HT1080 (cell line): ENCODE measurements at regions not wholly inside any gene's neighbourhood (a gene's known extent, or its start where the extent isn't known, plus 50 kb on each side); places are given as distances from the start of the nearest gene placed in this dataset.
A peak's percentile ranks its signal among the peaks of the same experiment; 100 is the strongest.
"Not testable (repeated sequence)": the region's sequence is repeated elsewhere in the genome, so short reads cannot be mapped to it uniquely, and the experiment has no call there.

ENCODE experiments used
- DNase-seq: peaks from one replicate; pipeline ENCODE4 v3.0.0-alpha.2; 2015; ENCODE audit warnings: low read depth

DNA sequence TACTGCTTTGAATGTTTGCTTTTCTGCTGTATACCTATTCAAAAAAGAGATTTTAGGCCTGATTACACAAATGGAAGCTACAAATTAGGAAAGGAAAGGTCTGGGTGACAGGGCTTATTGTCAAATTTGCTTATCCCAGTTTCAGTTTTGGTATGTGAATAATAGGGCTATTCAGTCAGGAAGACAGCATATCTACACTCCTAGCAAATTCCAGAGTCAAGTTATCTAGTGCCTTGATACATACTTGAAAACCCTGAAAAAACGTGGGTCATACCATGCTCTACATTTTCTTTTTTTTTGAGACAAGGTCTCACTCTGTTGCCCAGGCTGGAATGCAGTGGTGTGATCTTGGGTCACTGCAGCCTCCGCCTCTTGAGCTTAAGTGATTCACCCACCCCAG, 59.2 kb upstream of the CCDC180 start:
- DNase-seq: peak; percentile 3

DNA sequence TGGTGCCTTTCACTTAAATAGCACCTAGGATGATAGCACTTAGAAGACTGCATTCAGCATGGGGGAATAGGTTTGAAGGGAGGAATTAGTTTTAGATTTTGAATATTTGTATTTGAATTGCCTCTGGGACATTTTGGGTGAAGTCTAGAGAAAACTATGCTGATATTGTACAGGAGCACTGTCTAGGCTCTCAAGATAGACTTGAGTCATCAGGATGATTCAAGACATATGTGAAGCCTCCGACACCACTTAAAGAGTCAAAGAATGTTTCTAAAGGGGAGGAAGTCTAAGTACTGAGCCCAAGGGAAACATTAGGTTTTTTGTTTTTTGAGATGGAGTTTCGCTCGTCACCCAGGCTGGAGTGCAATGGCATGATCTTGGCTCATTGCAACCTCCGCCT, 63.9 kb upstream of the CCDC180 start:
- DNase-seq: no peak

DNA sequence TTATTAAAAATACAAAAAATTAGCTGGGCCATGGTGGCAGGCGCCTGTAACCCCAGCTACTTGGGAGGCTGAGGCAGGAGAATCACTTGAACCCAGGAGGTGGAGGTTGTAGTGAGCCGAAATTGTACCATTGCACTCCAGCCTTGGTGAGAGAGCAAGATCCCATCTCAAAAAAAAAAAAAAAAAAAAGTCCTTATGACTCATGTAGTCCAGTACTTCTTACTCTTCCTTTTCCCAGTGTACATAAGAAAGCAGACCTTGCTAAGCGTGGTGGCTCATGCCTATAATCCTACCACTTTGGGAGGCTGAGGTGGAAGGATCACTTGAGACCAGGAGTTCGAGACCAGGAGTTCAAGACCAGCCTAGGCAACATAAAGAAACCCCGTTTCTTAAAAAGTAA, 66.0 kb upstream of the CCDC180 start:
- peak; percentile 56 for DNase-seq

DNA sequence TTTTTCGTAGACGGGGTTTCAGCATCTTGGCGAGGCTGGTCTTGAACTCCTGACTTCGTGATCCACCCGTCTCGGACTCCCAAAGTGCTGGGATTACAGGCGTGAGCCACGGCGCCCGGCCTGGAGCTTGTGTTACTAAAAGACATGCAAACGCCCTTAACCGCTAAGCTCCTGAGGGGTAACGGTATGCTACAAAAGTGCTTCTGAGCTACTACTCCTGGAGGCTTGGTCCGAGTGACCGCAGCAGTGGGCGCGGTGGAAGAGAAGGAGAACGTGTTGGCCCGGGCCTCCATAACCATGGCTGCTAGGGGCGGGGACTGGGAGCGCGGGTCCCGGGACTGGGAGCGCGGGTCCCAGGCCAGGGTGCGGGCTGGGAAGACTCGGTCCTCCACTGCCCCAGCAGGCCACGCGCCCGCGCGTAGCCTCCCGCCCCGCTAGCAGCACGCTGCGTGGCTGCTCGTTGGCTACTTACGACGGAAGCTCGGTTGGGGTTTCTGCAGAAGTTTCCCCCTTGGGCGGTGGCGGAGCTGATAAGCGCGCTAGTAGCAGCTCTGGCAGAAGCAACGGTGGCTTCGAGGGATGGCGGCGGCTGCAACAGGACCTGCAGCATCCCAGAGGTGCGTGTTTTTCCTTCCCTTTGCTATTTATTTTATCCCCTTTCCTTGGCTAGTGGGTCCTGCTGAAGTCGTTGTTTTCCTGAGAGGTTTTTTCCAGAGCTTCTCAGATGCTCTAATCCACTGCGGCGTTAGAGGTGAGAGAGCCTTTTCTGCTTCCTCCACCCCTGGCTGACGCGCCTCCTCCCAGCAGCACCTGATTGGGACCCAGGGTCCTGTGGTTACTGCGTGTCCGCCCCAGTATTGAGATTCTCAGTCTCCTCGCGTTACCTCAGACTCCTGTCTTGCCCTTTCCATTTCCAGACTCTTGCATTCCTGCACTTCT, 69.2 kb upstream of the CCDC180 start:
- peak; percentile 87 for DNase-seq

- no peak for DNase-seq
Observed at GRCh38 chr9:97237311-97237786, 70.1 kb upstream of the CCDC180 start.

- not testable (repeated sequence) for DNase-seq
Observed at GRCh38 chr9:97233009-97233400, 74.5 kb upstream of the CCDC180 start.

- DNase-seq: not testable (repeated sequence)
Observed at GRCh38 chr9:97232060-97233008, 75.1 kb upstream of the CCDC180 start.

- not testable (repeated sequence) for DNase-seq
Observed at GRCh38 chr9:97222393-97222792, 85.1 kb upstream of the CCDC180 start.

DNA sequence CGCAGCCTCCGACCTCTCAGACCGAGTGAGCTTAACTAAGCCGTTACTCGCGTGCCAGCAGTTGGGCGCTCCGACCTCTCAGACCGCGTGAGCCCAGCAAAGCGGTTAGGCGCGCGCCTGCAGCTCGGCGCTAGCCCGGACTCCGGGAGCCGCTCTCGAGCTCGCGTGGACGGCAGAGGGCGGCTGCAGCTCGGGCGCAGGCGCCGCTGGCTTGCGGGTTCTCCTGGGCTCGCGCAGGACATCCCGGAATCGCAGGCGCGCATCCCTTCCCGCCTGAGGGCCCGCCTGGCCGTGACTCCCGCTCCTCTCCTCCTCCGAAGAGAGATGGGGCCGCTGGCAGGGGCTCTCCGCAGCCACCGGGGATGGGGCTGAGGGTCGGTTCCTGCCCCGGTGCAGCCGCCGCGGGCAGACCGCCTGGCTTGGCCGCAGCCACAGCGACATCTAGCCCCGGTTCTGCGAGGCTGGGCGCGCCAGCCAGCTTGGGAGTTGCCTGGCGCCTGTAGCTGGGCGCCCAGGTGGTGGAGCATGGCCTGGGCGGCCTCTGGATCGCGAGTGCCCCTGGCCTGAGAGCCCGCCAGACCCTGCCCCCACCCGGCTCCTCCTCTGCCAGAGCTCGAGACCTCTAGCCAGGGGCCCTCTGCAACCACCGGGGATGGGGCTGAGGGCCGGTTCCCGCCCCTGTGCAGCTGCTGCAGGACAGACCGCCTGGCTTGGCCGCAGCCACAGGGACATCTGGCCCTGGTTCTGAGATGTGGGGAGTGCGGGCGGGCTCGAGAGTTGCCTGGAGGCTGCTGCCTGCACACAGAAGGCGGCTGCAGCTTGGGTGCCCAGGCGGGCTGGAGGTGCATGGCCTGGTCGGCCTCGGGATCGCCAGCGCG, 85.7 kb upstream of the CCDC180 start:
- not testable (repeated sequence) for DNase-seq

DNA sequence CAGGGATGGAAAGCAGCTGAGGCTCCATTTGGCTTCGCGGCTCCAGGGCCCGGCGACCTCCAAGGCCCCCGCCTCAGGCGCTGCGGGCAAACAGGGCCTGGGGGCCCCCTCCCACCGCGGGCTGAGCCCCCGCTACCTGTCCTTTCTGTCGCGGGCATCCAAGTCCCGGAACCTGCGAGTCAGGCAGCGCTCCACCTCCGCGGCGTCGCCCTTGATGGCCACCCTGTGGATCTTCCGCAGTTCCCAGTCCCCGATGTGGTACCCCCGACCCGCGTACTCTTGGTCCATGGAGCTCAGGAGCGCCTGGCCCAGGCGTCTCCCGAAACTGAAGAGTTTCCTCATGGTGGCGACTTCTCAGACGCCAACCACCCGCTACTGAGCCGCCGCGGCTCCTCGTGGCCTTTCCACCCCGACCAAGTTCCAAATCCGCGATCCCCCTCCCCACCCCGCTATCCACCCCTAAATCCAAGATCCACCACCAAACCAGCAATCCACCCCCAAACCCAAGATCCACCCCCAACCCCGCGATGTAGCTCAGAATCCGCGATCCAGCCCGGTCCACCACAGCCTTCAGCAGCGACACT, 86.5 kb upstream of the CCDC180 start:
- DNase-seq: no peak

- DNase-seq: not testable (repeated sequence)
Observed at GRCh38 chr9:97220396-97220795, 87.1 kb upstream of the CCDC180 start.

GRCh38 chr9:97219443-97220140, 87.9 kb upstream of the CCDC180 start:
- DNase-seq: not testable (repeated sequence)

- not testable (repeated sequence) for DNase-seq
Observed at GRCh38 chr9:97215127-97215526, 92.3 kb upstream of the CCDC180 start.

GRCh38 chr9:97214556-97214955, 92.9 kb upstream of the CCDC180 start:
- not testable (repeated sequence) for DNase-seq

GRCh38 chr9:97199683-97200082, 107.8 kb upstream of the CCDC180 start:
- not testable (repeated sequence) for DNase-seq

DNA sequence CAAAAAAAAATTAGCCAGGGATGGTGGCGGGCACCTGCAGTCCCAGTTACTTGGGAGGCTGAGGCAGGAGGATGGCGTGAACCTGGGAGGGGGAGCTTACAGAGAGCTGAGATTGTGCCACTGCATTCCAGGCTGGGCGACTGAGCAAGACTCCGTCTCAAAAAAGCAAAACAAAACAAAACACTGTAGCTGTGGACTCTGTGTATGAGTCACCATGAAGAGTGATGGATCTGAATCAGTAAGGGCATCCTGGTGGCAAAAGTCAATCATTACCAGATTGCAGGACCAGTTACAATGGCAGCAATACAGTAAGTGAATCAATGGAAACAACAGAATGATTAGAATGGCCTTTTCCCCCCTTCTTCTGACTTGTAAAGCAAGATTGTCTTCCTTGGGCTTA, 113.7 kb upstream of the CCDC180 start:
- DNase-seq: peak; percentile 7

DNA sequence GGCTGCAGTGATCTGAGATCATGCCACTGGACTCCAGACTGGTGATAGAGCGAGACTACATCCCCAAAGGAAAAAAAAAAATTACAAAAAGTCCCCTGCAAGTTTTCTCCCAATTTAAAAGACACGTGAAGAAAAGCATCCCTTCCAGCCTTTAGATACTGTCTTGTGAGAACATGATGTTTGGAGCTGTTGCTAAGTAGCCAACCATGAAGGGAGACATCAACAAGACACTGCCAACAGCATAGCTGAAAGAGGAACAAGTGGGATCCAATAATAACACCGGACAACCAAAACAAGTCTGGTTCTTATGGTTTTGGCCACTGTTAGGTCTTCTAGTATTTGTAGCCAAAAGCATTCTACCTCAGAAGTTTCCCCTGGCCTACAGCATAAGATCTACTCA, 118.9 kb upstream of the CCDC180 start:
- DNase-seq: no peak

GRCh38 chr9:97187706-97188105, 119.8 kb upstream of the CCDC180 start:
- DNase-seq: not testable (repeated sequence)

GRCh38 chr9:97186493-97186892, 121.0 kb upstream of the CCDC180 start:
- no peak for DNase-seq

DNA sequence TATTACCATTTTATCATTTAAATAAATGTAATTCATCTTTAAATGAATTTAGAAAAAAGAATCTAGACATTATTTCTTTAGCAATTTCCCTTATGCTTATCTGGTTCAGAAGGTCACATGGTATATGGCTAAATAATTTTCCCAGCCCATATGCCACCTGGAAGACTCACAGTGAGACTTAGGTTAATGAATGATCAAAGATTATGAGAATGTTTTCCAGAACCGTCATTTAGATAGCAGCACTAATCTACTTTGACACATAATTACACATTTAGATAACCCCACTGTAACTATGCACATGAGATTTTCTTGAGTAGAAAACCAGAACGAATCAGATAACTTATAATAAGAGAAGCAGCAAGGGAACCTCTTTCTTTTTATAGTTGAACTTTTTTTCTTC, 124.9 kb upstream of the CCDC180 start:
- DNase-seq: not testable (repeated sequence)
